ENCODE measurements at regions not wholly inside any gene's neighbourhood (a gene's known extent, or its start where the extent isn't known, plus 50 kb on each side); places are given as distances from the start of the nearest gene placed in this dataset.
"Not testable (repeated sequence)": the region's sequence is repeated elsewhere in the genome, so short reads cannot be mapped to it uniquely, and the experiment has no call there.

- Histone ChIP-seq H3K9ac (ENCODE audit: low read depth, low read length) (no peak overlapping the region), H3K9me3 (ENCODE audit: insufficient read depth, low read depth, low read length) (no peaks in the 10 kb centered on the region), H3K4me3 (ENCODE audit: low read length) (no peak overlapping the region), H3K36me3 (ENCODE audit: insufficient read depth, low read depth, low read length) (no peaks in the 10 kb centered on the region), H3K27ac (ENCODE audit: low read length) (no peak overlapping the region), H3K27me3 (ENCODE audit: insufficient read depth, low read length) (no peaks in the 10 kb centered on the region), H3K4me1 (ENCODE audit: insufficient read depth, low read length) (no peaks in the 10 kb centered on the region)
Measured at GRCh38 chr20:22844959-22845358, 190.2 kb upstream of the SSTR4 start.

GRCh38 chr20:22846863-22847262, 188.2 kb upstream of the SSTR4 start:
- H3K9ac ChIP-seq (ENCODE audit: low read depth, low read length) = no peak overlapping the region
- H3K9me3 ChIP-seq (ENCODE audit: insufficient read depth, low read depth, low read length) = no peaks in the 10 kb centered on the region
- H3K36me3 ChIP-seq (ENCODE audit: insufficient read depth, low read depth, low read length) = no peaks in the 10 kb centered on the region
- H3K27ac ChIP-seq (ENCODE audit: low read length) = no peak overlapping the region
- no peaks in the 10 kb centered on the region for H3K4me1 ChIP-seq (ENCODE audit: insufficient read depth, low read length)
- no peak overlapping the region for H3K4me3 ChIP-seq (ENCODE audit: low read length)
- no peaks in the 10 kb centered on the region for H3K27me3 ChIP-seq (ENCODE audit: insufficient read depth, low read length)

- H3K27me3 ChIP-seq (ENCODE audit: insufficient read depth, low read length) = no peaks in the 10 kb centered on the region
- H3K27ac ChIP-seq (ENCODE audit: low read length) = no peak overlapping the region
- no peak overlapping the region for H3K9ac ChIP-seq (ENCODE audit: low read depth, low read length)
- H3K9me3 ChIP-seq (ENCODE audit: insufficient read depth, low read depth, low read length) = no peaks in the 10 kb centered on the region
- no peaks in the 10 kb centered on the region for H3K4me1 ChIP-seq (ENCODE audit: insufficient read depth, low read length)
- no peaks in the 10 kb centered on the region for H3K36me3 ChIP-seq (ENCODE audit: insufficient read depth, low read depth, low read length)
- H3K4me3 ChIP-seq (ENCODE audit: low read length) = no peak overlapping the region
Measured at GRCh38 chr20:22848364-22848763, 186.7 kb upstream of the SSTR4 start.

- not testable (repeated sequence) for H3K4me1 ChIP-seq (ENCODE audit: insufficient read depth, low read length); H3K4me3 ChIP-seq (ENCODE audit: low read length); H3K9me3 ChIP-seq (ENCODE audit: insufficient read depth, low read depth, low read length); H3K36me3 ChIP-seq (ENCODE audit: insufficient read depth, low read depth, low read length); H3K27me3 ChIP-seq (ENCODE audit: insufficient read depth, low read length); H3K27ac ChIP-seq (ENCODE audit: low read length); H3K9ac ChIP-seq (ENCODE audit: low read depth, low read length)
Measured at GRCh38 chr20:22851679-22852346, 183.3 kb upstream of the SSTR4 start.

GRCh38 chr20:22861231-22861980, 173.7 kb upstream of the SSTR4 start:
- Histone ChIP-seq H3K4me3 (ENCODE audit: low read length) (no peak overlapping the region), H3K36me3 (ENCODE audit: insufficient read depth, low read depth, low read length) (no peaks in the 10 kb centered on the region), H3K9ac (ENCODE audit: low read depth, low read length) (no peak overlapping the region), H3K27ac (ENCODE audit: low read length) (no peak overlapping the region), H3K4me1 (ENCODE audit: insufficient read depth, low read length) (no peaks in the 10 kb centered on the region), H3K9me3 (ENCODE audit: insufficient read depth, low read depth, low read length) (no peaks in the 10 kb centered on the region), H3K27me3 (ENCODE audit: insufficient read depth, low read length) (no peaks in the 10 kb centered on the region)

- Histone ChIP-seq H3K4me1 (ENCODE audit: insufficient read depth, low read length) (no peaks in the 10 kb centered on the region), H3K27ac (ENCODE audit: low read length) (no peak overlapping the region), H3K9ac (ENCODE audit: low read depth, low read length) (no peak overlapping the region), H3K27me3 (ENCODE audit: insufficient read depth, low read length) (no peaks in the 10 kb centered on the region), H3K4me3 (ENCODE audit: low read length) (no peak overlapping the region), H3K36me3 (ENCODE audit: insufficient read depth, low read depth, low read length) (no peaks in the 10 kb centered on the region), H3K9me3 (ENCODE audit: insufficient read depth, low read depth, low read length) (no peaks in the 10 kb centered on the region)
Measured at GRCh38 chr20:22861990-22862389, 173.1 kb upstream of the SSTR4 start.

DNA sequence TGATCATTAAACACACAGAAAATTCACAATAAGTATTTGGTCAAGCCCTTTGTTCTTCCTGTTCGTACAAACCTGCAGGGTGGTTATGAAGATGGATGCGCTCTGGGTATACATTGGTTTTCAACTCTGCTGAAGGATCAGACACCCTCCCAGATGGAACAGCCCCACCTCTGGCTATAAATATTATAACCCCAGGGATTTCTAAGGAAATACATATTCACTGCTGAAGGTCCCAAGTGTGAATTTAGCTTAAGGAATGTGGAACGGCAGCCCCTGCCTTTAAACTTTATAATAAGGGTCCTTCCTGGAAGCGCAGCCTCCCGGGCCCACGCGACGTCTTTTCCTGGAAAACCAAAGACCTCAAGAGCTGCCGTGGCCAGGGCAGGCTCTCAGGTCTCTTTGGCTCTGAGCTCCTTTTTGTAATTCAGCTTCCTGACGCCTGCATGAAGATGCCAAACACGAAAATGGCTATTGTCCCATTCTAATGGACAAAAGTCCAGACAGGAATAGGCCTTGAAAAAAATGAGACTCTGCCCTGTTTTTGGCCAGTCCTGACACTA, 172.4 kb upstream of the SSTR4 start:
- Histone ChIP-seq H3K4me1 (ENCODE audit: insufficient read depth, low read length) (no peaks in the 10 kb centered on the region), H3K36me3 (ENCODE audit: insufficient read depth, low read depth, low read length) (no peaks in the 10 kb centered on the region), H3K9me3 (ENCODE audit: insufficient read depth, low read depth, low read length) (no peaks in the 10 kb centered on the region), H3K9ac (ENCODE audit: low read depth, low read length) (no peak overlapping the region), H3K4me3 (ENCODE audit: low read length) (no peak overlapping the region), H3K27me3 (ENCODE audit: insufficient read depth, low read length) (no peaks in the 10 kb centered on the region), H3K27ac (ENCODE audit: low read length) (no peak overlapping the region)

- H3K9ac ChIP-seq (ENCODE audit: low read depth, low read length) = no peak overlapping the region
- H3K4me3 ChIP-seq (ENCODE audit: low read length) = no peak overlapping the region
- H3K27me3 ChIP-seq (ENCODE audit: insufficient read depth, low read length) = no peaks in the 10 kb centered on the region
- no peak overlapping the region for H3K27ac ChIP-seq (ENCODE audit: low read length)
- no peaks in the 10 kb centered on the region for H3K9me3 ChIP-seq (ENCODE audit: insufficient read depth, low read depth, low read length)
- H3K4me1 ChIP-seq (ENCODE audit: insufficient read depth, low read length) = no peaks in the 10 kb centered on the region
- H3K36me3 ChIP-seq (ENCODE audit: insufficient read depth, low read depth, low read length) = no peaks in the 10 kb centered on the region
Measured at GRCh38 chr20:22863826-22864225, 171.3 kb upstream of the SSTR4 start.

DNA sequence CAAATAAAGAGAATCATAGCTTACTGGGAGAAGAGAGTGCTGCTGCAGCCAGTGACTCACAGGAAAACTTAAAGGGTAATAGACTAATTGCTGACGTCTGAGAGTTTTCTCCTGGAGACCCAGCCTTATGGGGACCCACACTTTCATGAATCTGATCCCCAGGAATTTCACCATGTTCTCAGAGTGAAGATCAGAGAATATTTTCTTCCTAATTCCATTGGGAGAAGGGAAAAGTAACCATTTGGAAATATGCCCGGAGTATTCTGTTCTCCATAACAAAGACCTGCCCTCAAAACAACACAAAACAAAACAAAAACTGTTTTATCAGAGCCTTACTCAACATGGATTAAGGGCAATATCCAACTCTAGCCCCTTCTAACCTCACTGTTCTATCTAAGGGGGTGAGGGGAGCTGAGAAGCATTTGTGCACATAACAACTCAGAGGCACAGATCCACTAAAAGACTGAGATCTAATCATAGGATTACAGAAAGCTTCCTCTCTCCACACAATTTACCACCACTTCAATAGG, 168.2 kb upstream of the SSTR4 start:
- no peaks in the 10 kb centered on the region for H3K4me1 ChIP-seq (ENCODE audit: insufficient read depth, low read length)
- no peak overlapping the region for H3K27ac ChIP-seq (ENCODE audit: low read length)
- H3K9me3 ChIP-seq (ENCODE audit: insufficient read depth, low read depth, low read length) = no peaks in the 10 kb centered on the region
- H3K36me3 ChIP-seq (ENCODE audit: insufficient read depth, low read depth, low read length) = no peaks in the 10 kb centered on the region
- no peak overlapping the region for H3K9ac ChIP-seq (ENCODE audit: low read depth, low read length)
- H3K4me3 ChIP-seq (ENCODE audit: low read length) = no peak overlapping the region
- H3K27me3 ChIP-seq (ENCODE audit: insufficient read depth, low read length) = no peaks in the 10 kb centered on the region

- H3K4me3 ChIP-seq (ENCODE audit: low read length) = no peak overlapping the region
- H3K27ac ChIP-seq (ENCODE audit: low read length) = no peak overlapping the region
- H3K9ac ChIP-seq (ENCODE audit: low read depth, low read length) = no peak overlapping the region
- no peaks in the 10 kb centered on the region for H3K4me1 ChIP-seq (ENCODE audit: insufficient read depth, low read length)
- H3K9me3 ChIP-seq (ENCODE audit: insufficient read depth, low read depth, low read length) = no peaks in the 10 kb centered on the region
- H3K36me3 ChIP-seq (ENCODE audit: insufficient read depth, low read depth, low read length) = no peaks in the 10 kb centered on the region
- H3K27me3 ChIP-seq (ENCODE audit: insufficient read depth, low read length) = no peaks in the 10 kb centered on the region
Measured at GRCh38 chr20:22878166-22878565, 156.9 kb upstream of the SSTR4 start.

GRCh38 chr20:22880277-22880676, 154.8 kb upstream of the SSTR4 start:
- no peak overlapping the region for H3K4me3 ChIP-seq (ENCODE audit: low read length)
- H3K27me3 ChIP-seq (ENCODE audit: insufficient read depth, low read length) = no peaks in the 10 kb centered on the region
- no peaks in the 10 kb centered on the region for H3K4me1 ChIP-seq (ENCODE audit: insufficient read depth, low read length)

DNA sequence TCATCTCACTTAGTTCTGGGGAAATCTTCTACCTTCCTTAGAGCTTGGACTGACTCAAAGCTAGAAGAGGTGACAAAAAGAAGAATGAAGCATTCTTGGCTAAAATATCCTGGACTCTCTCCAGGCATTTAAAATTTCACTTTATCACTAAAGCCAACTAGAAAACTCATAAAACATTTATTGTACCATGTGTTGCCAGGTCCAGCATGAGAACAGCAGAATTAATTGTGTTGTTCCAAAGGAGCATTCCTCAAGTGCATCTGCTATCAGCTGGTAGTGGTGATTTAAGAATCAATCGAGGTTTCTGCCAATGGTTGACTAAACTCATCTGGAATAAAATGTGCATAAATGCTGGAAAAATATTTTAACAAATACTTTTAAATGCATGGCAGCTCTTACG, 147.3 kb upstream of the SSTR4 start:
- Histone ChIP-seq H3K36me3 (ENCODE audit: insufficient read depth, low read depth, low read length) (no peaks in the 10 kb centered on the region), H3K9ac (ENCODE audit: low read depth, low read length) (no peak overlapping the region), H3K27me3 (ENCODE audit: insufficient read depth, low read length) (no peaks in the 10 kb centered on the region), H3K4me1 (ENCODE audit: insufficient read depth, low read length) (no peaks in the 10 kb centered on the region), H3K27ac (ENCODE audit: low read length) (no peak overlapping the region), H3K4me3 (ENCODE audit: low read length) (no peak overlapping the region), H3K9me3 (ENCODE audit: insufficient read depth, low read depth, low read length) (peaks cover 3% of the 10 kb centered on the region; the same call in 1 of the 2 replicates)

More at GRCh38 chr20:22880277-22880676, 154.8 kb upstream of the SSTR4 start:
- H3K27ac ChIP-seq (ENCODE audit: low read length) = no peak overlapping the region
- no peak overlapping the region for H3K9ac ChIP-seq (ENCODE audit: low read depth, low read length)
- H3K9me3 ChIP-seq (ENCODE audit: insufficient read depth, low read depth, low read length) = no peaks in the 10 kb centered on the region
- H3K36me3 ChIP-seq (ENCODE audit: insufficient read depth, low read depth, low read length) = no peaks in the 10 kb centered on the region

Measured in iPS-20b (cell line).